DND-41 (cell line): ENCODE measurements at regions not wholly inside any gene's neighbourhood (a gene's known extent, or its start where the extent isn't known, plus 50 kb on each side); places are given as distances from the start of the nearest gene placed in this dataset.

Experiments used
- ATAC-seq: fragments of 200-7000 bp; cut with Tn5 transposase; 3 replicates; pipeline ENCODE4 v1.9.1; 2021; ENCODE audit warnings: low read depth; ENCODE audit not compliant: insufficient read depth
- DNase-seq: peaks from one replicate; pipeline ENCODE4 v3.0.0-alpha.2; 2020
- H2AFZ ChIP-seq: 2 replicates; pipeline ENCODE4 v1.6.0; 2012; ENCODE audit warnings: low read depth, low read length
- H3K27ac ChIP-seq: 2 replicates; pipeline ENCODE4 v1.5.1; 2012; ENCODE audit warnings: low read length, inconsistent platforms
- H3K27me3 ChIP-seq: fragments of 200-600 bp; sonication (generic); 2 replicates; pipeline ENCODE4 v1.6.0; 2012; ENCODE audit warnings: low read length, mild to moderate bottlenecking, inconsistent platforms; ENCODE audit not compliant: insufficient read depth, poor library complexity
- H3K36me3 ChIP-seq: 2 replicates; pipeline ENCODE4 v1.5.1; 2012; ENCODE audit warnings: low read length, inconsistent platforms; ENCODE audit not compliant: insufficient read depth
- H3K4me1 ChIP-seq: 2 replicates; pipeline ENCODE4 v1.5.1; 2012; ENCODE audit warnings: mild to moderate bottlenecking, low read length; ENCODE audit not compliant: insufficient read depth
- H3K4me2 ChIP-seq: 2 replicates; pipeline ENCODE4 v1.6.0; 2012; ENCODE audit warnings: mild to moderate bottlenecking, moderate library complexity, low read length, inconsistent platforms; ENCODE audit not compliant: insufficient read depth
- H3K4me3 ChIP-seq, 2 experiments: fragments of 200-600 bp in 1 of 2; shearing (Covaris generic) in 1 of 2; 2 replicates each; pipeline ENCODE4 v1.5.1; 2012 to 2016; ENCODE audit warnings: inconsistent platforms in 2 of 2, low read length in 2 of 2, mild to moderate bottlenecking in 2 of 2, low read depth in 1 of 2, moderate library complexity in 1 of 2
- H3K79me2 ChIP-seq: 2 replicates; pipeline ENCODE4 v1.6.0; 2012; ENCODE audit warnings: low read length, inconsistent platforms; ENCODE audit not compliant: insufficient read depth
- H3K9ac ChIP-seq: 2 replicates; pipeline ENCODE4 v1.6.0; 2012; ENCODE audit warnings: low read depth, mild to moderate bottlenecking, inconsistent platforms, low read length, moderate library complexity
- H3K9me3 ChIP-seq: 2 replicates; pipeline ENCODE4 v1.5.1; 2012; ENCODE audit warnings: low read length, moderate library complexity, mild to moderate bottlenecking, inconsistent platforms; ENCODE audit not compliant: insufficient read depth, severe bottlenecking
- H4K20me1 ChIP-seq: 2 replicates; pipeline ENCODE4 v1.6.0; 2012; ENCODE audit warnings: low read length; ENCODE audit not compliant: insufficient read depth
- CTCF ChIP-seq: IDR thresholded peaks from 2 replicates; pipeline ENCODE4 v1.5.1; 2012; ENCODE audit warnings: borderline replicate concordance, low read length, moderate library complexity, mild to moderate bottlenecking; ENCODE audit not compliant: poor library complexity, severe bottlenecking; ENCODE audit errors: extremely low read depth
- EZH2 ChIP-seq: IDR thresholded peaks from 3 replicates; pipeline ENCODE4 v1.6.1; 2012; ENCODE audit warnings: borderline replicate concordance, low read depth, mild to moderate bottlenecking, moderate library complexity, low read length, inconsistent platforms; ENCODE audit not compliant: severe bottlenecking

GRCh38 chr20:54713727-54714126 lies 238.3 kb downstream of the DOK5 start:
- no peaks in the 10 kb centered on the region for H3K4me1 ChIP-seq
- TF ChIP-seq EZH2 = no peak
- TF ChIP-seq CTCF = no peak
- H3K27me3 ChIP-seq = no peaks in the 10 kb centered on the region
- H4K20me1 ChIP-seq = no peaks in the 10 kb centered on the region
- no peak for ATAC-seq
- no peaks in the 10 kb centered on the region for H3K79me2 ChIP-seq
- H3K9ac ChIP-seq = no peak overlapping the region
- H2AFZ ChIP-seq = no peak overlapping the region
- no peak for DNase-seq
- no peaks in the 10 kb centered on the region for H3K9me3 ChIP-seq
- no peaks in the 10 kb centered on the region for H3K36me3 ChIP-seq
- H3K4me2 ChIP-seq = no peak overlapping the region
- no peak overlapping the region for H3K27ac ChIP-seq
- H3K4me3 ChIP-seq = no peak overlapping the region

- H3K27ac ChIP-seq = no peak overlapping the region
- H3K27me3 ChIP-seq = no peaks in the 10 kb centered on the region
- no peaks in the 10 kb centered on the region for H3K4me1 ChIP-seq
- H3K4me3 ChIP-seq = no peak overlapping the region
- TF ChIP-seq CTCF = no peak
- TF ChIP-seq EZH2 = no peak
- H3K9ac ChIP-seq = no peak overlapping the region
- DNase-seq = no peak
- H2AFZ ChIP-seq = no peak overlapping the region
- no peaks in the 10 kb centered on the region for H3K79me2 ChIP-seq
- H3K9me3 ChIP-seq = no peaks in the 10 kb centered on the region
- no peaks in the 10 kb centered on the region for H4K20me1 ChIP-seq
- H3K36me3 ChIP-seq = no peaks in the 10 kb centered on the region
- H3K4me2 ChIP-seq = no peak overlapping the region
- ATAC-seq = no peak
These were observed 235.7 kb downstream of the DOK5 start for GRCh38 chr20:54711071-54711470.

- no peaks in the 10 kb centered on the region for H3K4me1 ChIP-seq
- no peaks in the 10 kb centered on the region for H3K36me3 ChIP-seq
- no peak overlapping the region for H3K4me2 ChIP-seq
- no peaks in the 10 kb centered on the region for H3K27me3 ChIP-seq
- H3K4me3 ChIP-seq = no peak overlapping the region
- ATAC-seq = no peak
- H3K9ac ChIP-seq = no peak overlapping the region
- no peak overlapping the region for H3K27ac ChIP-seq
- no peaks in the 10 kb centered on the region for H3K79me2 ChIP-seq
- H3K9me3 ChIP-seq = no peaks in the 10 kb centered on the region
- no peak for DNase-seq
- TF ChIP-seq CTCF (no peak), EZH2 (no peak)
- no peaks in the 10 kb centered on the region for H4K20me1 ChIP-seq
- no peak overlapping the region for H2AFZ ChIP-seq
These were observed 234.9 kb downstream of the DOK5 start for GRCh38 chr20:54710341-54710740.

- no peak for DNase-seq
- Histone ChIP-seq H3K9ac (no peak overlapping the region), H3K9me3 (no peaks in the 10 kb centered on the region), H3K4me1 (no peaks in the 10 kb centered on the region), H3K27me3 (no peaks in the 10 kb centered on the region), H3K4me3 (no peak overlapping the region), H4K20me1 (no peaks in the 10 kb centered on the region), H3K27ac (no peak overlapping the region), H3K4me2 (no peak overlapping the region), H3K79me2 (no peaks in the 10 kb centered on the region), H2AFZ (no peak overlapping the region), H3K36me3 (no peaks in the 10 kb centered on the region)
- TF ChIP-seq CTCF = no peak
- no peak for ATAC-seq
These were observed 232.8 kb downstream of the DOK5 start for GRCh38 chr20:54708229-54708628.
